Muscle layer of colon (tissue), 2 donors: ENCODE measurements at regions not wholly inside any gene's neighbourhood (a gene's known extent, or its start where the extent isn't known, plus 50 kb on each side); places are given as distances from the start of the nearest gene placed in this dataset.

Source experiments
- H3K27ac ChIP-seq: one replicate; pipeline ENCODE4 v1.7.0; 2013; ENCODE audit warnings: low read depth, mild to moderate bottlenecking, low read length, moderate library complexity
- H3K27me3 ChIP-seq, 2 donors: one replicate each; pipeline ENCODE4 v1.7.0; 2013; ENCODE audit warnings: low read length in 2 of 2, mild to moderate bottlenecking in 2 of 2; ENCODE audit not compliant: insufficient read depth in 2 of 2, control insufficient read depth in 1 of 2
- H3K36me3 ChIP-seq: one replicate; pipeline ENCODE4 v1.7.0; 2013; ENCODE audit warnings: mild to moderate bottlenecking, low read length; ENCODE audit not compliant: insufficient read depth
- H3K4me1 ChIP-seq: one replicate; pipeline ENCODE4 v1.7.0; 2013; ENCODE audit warnings: mild to moderate bottlenecking, low read length; ENCODE audit not compliant: insufficient read depth
- H3K4me3 ChIP-seq, 2 donors: one replicate each; pipeline ENCODE4 v1.7.0; 2013; ENCODE audit warnings: low read length in 2 of 2, low read depth in 1 of 2, mild to moderate bottlenecking in 1 of 2, moderate library complexity in 1 of 2
- H3K9ac ChIP-seq: one replicate; pipeline ENCODE4 v1.7.0; 2013; ENCODE audit warnings: low read length
- H3K9me3 ChIP-seq: one replicate; pipeline ENCODE4 v1.7.0; 2013; ENCODE audit warnings: mild to moderate bottlenecking, low read length
- donor health status: abdominal sarcoma.
- donor health status: Adenocarcinoma of cecum.

DNA sequence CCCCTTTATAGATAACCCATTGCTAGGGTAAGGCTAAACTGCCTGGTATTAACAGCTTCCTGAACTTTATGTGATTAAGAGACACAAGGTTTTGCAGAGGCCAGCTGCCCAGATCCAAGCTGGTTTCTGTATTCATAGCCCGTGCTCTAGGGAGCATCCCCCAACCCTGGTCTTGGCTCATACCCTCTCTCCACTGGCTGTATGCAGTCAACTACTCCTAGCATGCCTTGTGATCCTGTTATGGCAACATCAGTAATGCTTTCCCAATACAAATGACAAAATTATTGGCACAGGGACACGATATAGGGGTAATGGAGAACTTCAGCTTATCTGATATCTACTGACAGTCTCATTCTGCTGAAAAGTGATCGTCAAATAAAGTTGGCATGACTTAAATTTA is 202.8 kb upstream of the MKLN1 start:
- Histone ChIP-seq H3K27ac (no peak overlapping the region), H3K4me3 (no peak overlapping the region), H3K27me3 (no peaks in the 10 kb centered on the region), H3K9me3 (no peaks in the 10 kb centered on the region), H3K4me1 (no peaks in the 10 kb centered on the region), H3K36me3 (no peaks in the 10 kb centered on the region), H3K9ac (no peak overlapping the region)

DNA sequence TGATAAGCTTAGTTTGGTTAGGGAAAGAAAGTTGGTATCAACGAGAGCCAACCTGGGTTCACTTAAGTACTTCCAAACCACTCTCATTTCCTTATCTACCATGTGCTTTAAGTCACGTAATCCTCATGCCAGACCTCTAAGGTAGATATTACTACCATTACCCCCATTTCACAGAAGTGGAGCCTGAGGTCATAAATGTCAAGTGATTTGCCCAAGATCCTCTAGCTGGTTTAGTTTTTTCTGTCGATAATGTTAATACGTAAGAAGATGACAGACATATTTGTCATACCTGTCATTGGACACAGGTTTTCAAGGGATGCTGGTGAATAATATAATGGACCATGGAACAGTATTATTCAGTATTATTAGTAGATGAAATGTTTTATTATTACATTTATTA is 197.4 kb upstream of the MKLN1 start:
- Histone ChIP-seq H3K9ac (no peak overlapping the region), H3K9me3 (no peaks in the 10 kb centered on the region), H3K4me1 (no peaks in the 10 kb centered on the region), H3K36me3 (no peaks in the 10 kb centered on the region), H3K4me3 (no peak overlapping the region), H3K27me3 (no peaks in the 10 kb centered on the region), H3K27ac (no peak overlapping the region)

DNA sequence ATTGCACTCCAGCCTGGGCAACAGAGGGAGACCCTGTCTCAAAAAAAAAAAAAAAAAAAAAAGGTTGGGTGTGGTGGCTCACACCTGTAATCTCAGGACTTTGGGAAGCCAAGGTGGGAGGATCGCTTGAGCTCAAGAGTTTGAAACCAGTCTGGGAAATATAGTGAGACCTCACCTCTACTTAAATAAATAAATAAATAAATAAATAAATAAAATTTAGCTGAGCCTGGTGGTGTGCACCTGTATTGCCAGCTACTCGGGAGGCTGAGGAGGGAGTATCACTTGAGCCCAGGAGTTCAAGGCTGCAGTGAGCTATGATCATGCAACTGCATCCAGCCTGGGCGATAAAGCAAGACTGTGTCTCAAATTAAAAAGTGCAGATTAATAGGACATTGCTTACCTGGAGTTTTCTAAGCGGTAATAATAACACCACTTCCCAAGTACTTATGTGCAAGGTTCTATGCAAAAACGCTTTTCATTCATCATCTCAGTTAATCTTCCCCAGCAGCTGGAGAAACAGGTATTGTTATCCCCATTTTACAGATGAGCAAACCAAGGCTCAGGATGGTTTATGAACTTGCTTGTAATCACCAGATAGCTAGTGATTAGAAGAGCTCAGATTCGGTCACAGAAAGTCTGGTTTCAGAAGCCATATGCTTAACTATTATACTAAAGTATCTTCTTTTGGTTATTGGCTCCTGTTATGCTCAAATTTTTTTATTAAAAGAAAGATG is 196.5 kb upstream of the MKLN1 start:
- H3K4me3 ChIP-seq = no peak overlapping the region
- no peaks in the 10 kb centered on the region for H3K36me3 ChIP-seq
- no peak overlapping the region for H3K9ac ChIP-seq
- H3K9me3 ChIP-seq = no peaks in the 10 kb centered on the region
- H3K27ac ChIP-seq = no peak overlapping the region
- no peaks in the 10 kb centered on the region for H3K4me1 ChIP-seq
- H3K27me3 ChIP-seq = no peaks in the 10 kb centered on the region

DNA sequence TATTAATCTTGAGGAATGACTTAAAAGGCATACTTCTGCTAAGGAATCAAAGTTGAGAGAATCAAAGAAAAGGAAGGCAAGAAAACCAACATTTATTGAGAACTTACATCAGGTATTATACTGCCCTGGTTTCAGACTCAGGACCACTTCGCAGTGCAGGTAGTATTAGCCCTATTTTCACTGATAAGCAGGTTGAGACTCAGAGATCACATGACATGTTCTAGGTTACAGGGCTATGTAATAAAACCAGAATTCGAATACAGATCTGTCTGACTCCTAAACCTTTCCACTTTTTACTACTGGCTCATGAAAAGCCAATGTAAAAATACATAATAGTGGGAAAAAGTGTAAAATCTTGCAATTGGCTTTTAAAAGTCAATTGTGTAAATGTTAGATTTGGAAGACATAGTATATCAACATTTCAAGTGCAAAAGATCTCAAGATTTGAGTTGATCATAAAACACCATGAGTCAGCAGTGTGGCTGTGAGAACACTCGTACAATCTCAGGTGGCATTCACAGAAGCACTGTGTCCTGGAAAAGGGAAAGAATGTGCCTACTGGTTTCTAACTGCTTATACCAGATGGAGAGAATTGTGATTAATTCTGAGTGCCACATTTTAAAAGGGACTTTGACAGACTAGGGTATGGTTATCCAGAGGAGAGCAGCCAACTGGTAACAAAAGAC is 195.8 kb upstream of the MKLN1 start:
- Histone ChIP-seq H3K9me3 (no peaks in the 10 kb centered on the region), H3K27me3 (no peaks in the 10 kb centered on the region), H3K9ac (no peak overlapping the region), H3K36me3 (no peaks in the 10 kb centered on the region), H3K4me3 (no peak overlapping the region), H3K27ac (no peak overlapping the region), H3K4me1 (no peaks in the 10 kb centered on the region)

DNA sequence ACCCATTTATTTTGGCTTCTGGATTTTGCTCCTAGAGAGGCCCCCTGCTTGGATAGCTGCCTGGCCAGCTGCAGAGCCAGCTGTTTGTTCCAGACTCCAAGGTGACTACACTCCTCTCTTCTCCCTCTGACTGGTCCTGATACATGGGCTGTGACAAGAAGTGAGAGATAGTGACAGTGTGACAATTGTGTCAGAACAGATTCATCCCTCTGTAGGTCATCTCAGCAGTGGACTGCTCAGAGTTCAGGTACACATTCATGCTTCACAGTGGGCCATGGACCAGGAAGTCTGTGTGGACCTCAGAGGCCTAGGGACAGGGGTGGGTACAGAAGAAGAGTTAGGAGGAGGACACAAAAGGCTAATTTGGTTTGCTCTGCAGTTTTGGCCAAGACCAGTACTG is 188.2 kb upstream of the MKLN1 start:
- no peaks in the 10 kb centered on the region for H3K9me3 ChIP-seq
- H3K4me1 ChIP-seq = no peaks in the 10 kb centered on the region
- H3K27ac ChIP-seq = no peak overlapping the region
- H3K9ac ChIP-seq = no peak overlapping the region
- no peaks in the 10 kb centered on the region for H3K27me3 ChIP-seq
- no peaks in the 10 kb centered on the region for H3K36me3 ChIP-seq
- no peak overlapping the region for H3K4me3 ChIP-seq

DNA sequence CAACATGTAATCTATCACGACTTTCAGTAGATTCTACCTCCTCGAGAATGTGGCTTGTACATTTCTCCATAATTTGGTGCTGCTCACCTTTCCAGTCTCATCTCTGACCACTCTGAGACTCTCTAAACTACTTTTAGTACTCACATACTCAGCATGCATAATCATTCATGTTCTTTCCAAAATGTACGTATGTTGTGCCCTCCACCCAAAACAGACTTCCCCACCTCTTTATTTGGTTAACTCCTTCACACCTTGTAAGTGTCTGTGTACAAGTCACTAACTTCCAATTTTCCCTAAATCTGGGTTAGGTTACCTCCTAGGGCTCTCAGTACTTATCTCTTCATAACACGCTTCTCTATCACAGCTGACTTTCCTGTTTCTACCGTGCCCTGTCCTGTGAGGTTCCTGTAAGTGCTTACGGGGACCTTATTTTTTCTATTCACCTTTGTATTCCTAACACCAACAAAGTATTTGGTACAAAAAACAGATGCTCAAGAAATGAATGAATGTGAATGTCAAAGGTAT is 186.2 kb upstream of the MKLN1 start:
- Histone ChIP-seq H3K9ac (no peak overlapping the region), H3K36me3 (no peaks in the 10 kb centered on the region), H3K27me3 (no peaks in the 10 kb centered on the region), H3K4me3 (no peak overlapping the region), H3K9me3 (no peaks in the 10 kb centered on the region), H3K4me1 (no peaks in the 10 kb centered on the region), H3K27ac (no peak overlapping the region)

DNA sequence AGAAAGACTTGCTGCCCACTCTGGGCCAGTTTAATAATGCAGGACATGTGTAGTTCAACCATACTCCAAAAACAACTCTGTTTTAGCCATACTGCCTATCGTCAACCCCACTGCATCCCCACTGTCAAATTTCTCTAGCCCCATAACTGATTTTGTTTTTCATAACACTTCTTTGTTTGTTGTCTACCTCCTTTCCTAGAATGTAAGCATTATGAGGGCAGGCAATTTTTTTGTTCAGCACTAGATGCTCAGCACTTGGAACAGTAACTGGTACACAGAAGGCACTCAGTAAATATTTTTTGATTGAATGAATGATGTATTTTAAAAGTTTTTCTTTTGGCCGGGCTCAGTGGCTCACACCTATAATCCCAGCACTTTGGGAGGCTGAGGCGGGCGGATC is 183.8 kb upstream of the MKLN1 start:
- H3K4me1 ChIP-seq = no peaks in the 10 kb centered on the region
- no peak overlapping the region for H3K4me3 ChIP-seq
- H3K27ac ChIP-seq = no peak overlapping the region
- H3K36me3 ChIP-seq = no peaks in the 10 kb centered on the region
- no peaks in the 10 kb centered on the region for H3K9me3 ChIP-seq
- H3K9ac ChIP-seq = no peak overlapping the region
- no peaks in the 10 kb centered on the region for H3K27me3 ChIP-seq

DNA sequence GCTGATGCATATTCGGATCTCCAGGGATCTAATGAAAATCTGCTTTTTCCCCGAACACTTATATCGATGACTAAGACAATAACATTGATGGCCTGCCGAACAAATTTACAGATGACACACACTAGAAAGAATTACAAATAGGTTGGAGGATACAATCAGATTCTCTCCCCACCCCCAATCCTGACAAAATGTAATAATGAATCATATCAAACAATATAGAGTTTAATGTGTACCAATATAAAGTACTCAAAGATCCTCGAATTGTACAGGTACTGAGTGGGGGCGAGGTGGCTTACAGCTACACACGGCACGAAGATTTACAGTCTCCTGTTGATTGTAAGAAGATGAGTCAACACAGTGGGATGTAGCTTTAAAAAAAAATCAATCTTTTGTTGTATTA is 182.7 kb upstream of the MKLN1 start:
- H3K4me1 ChIP-seq = no peaks in the 10 kb centered on the region
- no peaks in the 10 kb centered on the region for H3K36me3 ChIP-seq
- no peak overlapping the region for H3K9ac ChIP-seq
- no peaks in the 10 kb centered on the region for H3K9me3 ChIP-seq
- H3K27ac ChIP-seq = no peak overlapping the region
- H3K27me3 ChIP-seq = no peaks in the 10 kb centered on the region
- H3K4me3 ChIP-seq = no peak overlapping the region

DNA sequence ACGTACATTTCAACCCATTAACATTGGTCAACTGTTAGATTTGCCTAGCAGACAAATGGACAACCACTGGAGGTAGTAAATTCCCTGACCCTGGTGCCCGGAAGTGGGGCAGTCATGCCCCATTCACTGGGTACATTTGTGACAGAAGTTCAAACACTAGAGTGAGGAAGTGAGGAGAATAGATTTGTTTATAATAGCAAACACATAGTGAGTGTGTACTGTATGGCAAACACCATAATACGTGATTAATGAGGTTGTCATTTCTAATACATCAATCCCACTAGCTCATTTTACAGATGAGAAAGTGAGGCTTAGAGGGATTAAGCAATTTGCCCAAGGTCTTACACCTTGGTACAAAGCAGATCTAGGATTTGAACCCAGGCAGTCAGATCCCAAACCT is 181.9 kb upstream of the MKLN1 start:
- Histone ChIP-seq H3K9ac (no peak overlapping the region), H3K36me3 (no peaks in the 10 kb centered on the region), H3K27me3 (no peaks in the 10 kb centered on the region), H3K4me1 (no peaks in the 10 kb centered on the region), H3K27ac (no peak overlapping the region), H3K4me3 (no peak overlapping the region), H3K9me3 (no peaks in the 10 kb centered on the region)

DNA sequence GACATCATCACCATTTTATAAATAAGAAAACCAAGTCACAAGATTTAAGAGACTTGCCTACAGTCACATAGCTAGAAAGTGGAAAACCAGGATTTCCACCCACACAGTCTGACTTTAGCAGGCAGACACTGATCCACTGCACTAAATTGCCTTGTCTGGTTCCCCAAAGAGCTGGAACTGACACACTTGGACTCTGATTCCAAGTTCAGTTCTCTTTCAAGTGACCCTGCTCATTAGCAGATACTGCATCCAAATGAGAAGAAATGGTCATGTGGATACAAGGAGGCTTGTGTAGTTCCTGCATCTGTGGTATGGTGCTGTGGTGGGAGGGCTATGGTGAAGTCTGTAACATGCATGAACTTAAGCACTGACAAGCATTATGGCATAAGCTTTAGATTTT is 180.1 kb upstream of the MKLN1 start:
- Histone ChIP-seq H3K36me3 (no peaks in the 10 kb centered on the region), H3K9me3 (no peaks in the 10 kb centered on the region), H3K9ac (no peak overlapping the region), H3K4me1 (no peaks in the 10 kb centered on the region), H3K4me3 (no peak overlapping the region), H3K27me3 (no peaks in the 10 kb centered on the region), H3K27ac (no peak overlapping the region)

DNA sequence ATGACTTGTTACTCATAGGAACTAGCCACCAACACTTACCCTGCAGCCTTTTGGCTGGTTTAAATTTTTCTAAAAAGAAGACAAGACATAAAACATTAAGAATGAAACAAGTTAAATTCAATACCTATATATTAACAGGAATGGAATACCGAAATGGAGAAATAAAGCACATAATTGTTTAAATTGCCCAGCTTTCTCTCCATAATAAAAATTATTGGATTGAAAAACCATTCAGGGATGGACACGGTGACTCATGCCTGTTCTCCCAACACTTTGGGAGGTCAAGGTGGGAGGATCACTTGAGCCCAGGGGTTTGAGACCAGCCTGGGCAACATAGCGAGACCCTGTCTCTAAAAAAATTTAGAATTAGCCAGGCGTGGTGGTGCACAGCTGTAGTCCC is 179.4 kb upstream of the MKLN1 start:
- H3K4me1 ChIP-seq = no peaks in the 10 kb centered on the region
- H3K27me3 ChIP-seq = no peaks in the 10 kb centered on the region
- H3K27ac ChIP-seq = no peak overlapping the region
- no peaks in the 10 kb centered on the region for H3K36me3 ChIP-seq
- H3K9me3 ChIP-seq = no peaks in the 10 kb centered on the region
- H3K9ac ChIP-seq = no peak overlapping the region
- no peak overlapping the region for H3K4me3 ChIP-seq
